ENCODE measurements at regions not wholly inside any gene's neighbourhood (a gene's known extent, or its start where the extent isn't known, plus 50 kb on each side); places are given as distances from the start of the nearest gene placed in this dataset.

DNA sequence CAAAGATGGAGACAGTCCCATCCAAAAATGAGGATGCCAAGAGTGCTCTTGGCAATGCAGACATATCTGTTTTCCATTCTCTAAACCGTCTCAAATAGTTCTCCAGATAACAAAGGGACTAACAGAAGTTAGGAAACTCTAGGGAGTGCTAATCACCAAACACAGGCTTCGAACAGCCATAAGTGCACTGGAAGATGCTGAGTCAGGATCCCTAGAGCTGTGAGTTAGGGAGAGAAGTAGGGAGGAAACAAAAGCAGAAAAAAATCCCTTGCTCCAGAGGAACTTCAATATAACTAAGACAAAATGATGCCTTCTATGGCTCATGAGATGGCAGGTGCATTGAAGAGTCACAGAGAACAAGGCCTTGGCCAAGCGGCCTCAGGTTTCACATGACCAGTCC is 251.0 kb upstream of the PPARGC1A start:
- Histone ChIP-seq H3K4me3 (ENCODE audit: extremely low read depth in 1 of 4, insufficient read depth in 2 of 4, low read depth in 3 of 4, low read length in 4 of 4) (no peak overlapping the region), H4K91ac (replicated peaks; ENCODE audit: insufficient read length, low read length) (no peak overlapping the region), H3K4ac (replicated peaks; ENCODE audit: insufficient read length, low read depth, low read length) (no peak overlapping the region), H2BK5ac (ENCODE audit: low read depth, low read length) (no peak overlapping the region), H2BK20ac (ENCODE audit: low read length) (no peak overlapping the region), H3K9ac (replicated peaks in 1 of 4; ENCODE audit: extremely low read depth in 1 of 4, low read depth in 3 of 4, low read length in 3 of 4) (no peak overlapping the region; a peak in 1 of 7 replicates), H2AFZ (ENCODE audit: low read length) (no peak overlapping the region), H4K8ac (ENCODE audit: extremely low read depth, insufficient read depth, low read length) (no peak overlapping the region), H3K56ac (replicated peaks; ENCODE audit: insufficient read length, low read depth, low read length) (no peak overlapping the region), H3K27ac (ENCODE audit: low read depth, low read length) (no peak overlapping the region), H3K79me1 (ENCODE audit: low read depth, low read length) (no peaks in the 10 kb centered on the region), H3K4me1 (replicated peaks in 1 of 4; ENCODE audit: control insufficient read depth in 3 of 4, insufficient read depth in 4 of 4, low read length in 3 of 4) (peaks cover 0 to 5% (median 3%) of the 10 kb centered on the region in 4 experiments; a peak in 2 of 7 replicates), H3K79me2 (ENCODE audit: control insufficient read depth in 1 of 2, insufficient read depth in 2 of 2, low read length in 2 of 2) (no peaks in the 10 kb centered on the region), H4K20me1 (replicated peaks in 1 of 2; ENCODE audit: control insufficient read depth in 1 of 2, insufficient read depth in 2 of 2, low read length in 2 of 2) (no peaks in the 10 kb centered on the region), H2BK120ac (replicated peaks; ENCODE audit: low read depth, low read length) (no peak overlapping the region), H3K36me3 (ENCODE audit: control insufficient read depth in 2 of 4, insufficient read depth in 4 of 4, low read length in 3 of 4) (no peaks in the 10 kb centered on the region), H2BK15ac (ENCODE audit: low read length) (no peak overlapping the region), H4K5ac (ENCODE audit: insufficient read length, low read depth, low read length) (no peak overlapping the region), H3K23me2 (ENCODE audit: low read depth, low read length) (no peaks in the 10 kb centered on the region; the same call in 1 of the 2 replicates), H3K27me3 (replicated peaks in 1 of 4; ENCODE audit: control insufficient read depth in 3 of 4, extremely low read depth in 1 of 4, insufficient read depth in 3 of 4, low read length in 3 of 4) (no peaks in the 10 kb centered on the region), H3K14ac (ENCODE audit: insufficient read length) (no peak overlapping the region), H2BK12ac (ENCODE audit: low read depth, low read length) (no peak overlapping the region), H3K18ac (ENCODE audit: extremely low read depth, low read length) (no peak overlapping the region), H3K9me3 (ENCODE audit: insufficient read depth in 2 of 2, low read depth in 1 of 2, low read length in 1 of 2) (no peaks in the 10 kb centered on the region), H3K23ac (ENCODE audit: insufficient read length) (no peak overlapping the region), H2AK5ac (ENCODE audit: low read depth, low read length) (no peak overlapping the region), H3K4me2 (ENCODE audit: insufficient read depth in 1 of 2, low read depth in 2 of 2, low read length in 2 of 2) (no peak overlapping the region)
- 94% methylated on average over 3 of the region's 3 CpGs; no CpG with 5 or more reads in 1 of the 2 experiments for WGBS, 2 experiments (ENCODE audit: extremely low coverage in 1 of 2, insufficient coverage in 1 of 2, insufficient read length in 1 of 2, insufficient replicate concordance in 2 of 2, low coverage in 1 of 2, low lambda C conversion rate in 2 of 2, missing lambda C conversion rate in 1 of 2)
- ChIA-PET CTCF (ENCODE audit: partially characterized antibody) (interaction anchor here (0.8 kb wide), 1 partner anchor 188 kb away, joined by 3 read pairs; no protein-coding TSS in a partner anchor), POLR2A (ENCODE audit: partially characterized antibody) (interaction anchor here (1.3 kb wide), 1 partner anchor 181 kb away, joined by 3 read pairs; no protein-coding TSS in a partner anchor)
- FAIRE-seq (no peak), DNase-seq (ENCODE audit: low read depth in 1 of 2, low spot score in 2 of 2) (no peak)
- TF ChIP-seq TEAD4 (IDR thresholded peaks at IDR 0.05; ENCODE audit: low read depth, low read length) (no peak), BRCA1 (IDR thresholded peaks at IDR 0.05; ENCODE audit: low read depth, low read length) (no peak), RXRA (IDR thresholded peaks at IDR 0.05; ENCODE audit: insufficient read depth, low read depth, low read length) (no peak), YY1 (IDR thresholded peaks at IDR 0.05; ENCODE audit: low read depth, low read length) (no peak), SP2 (IDR thresholded peaks at IDR 0.05; ENCODE audit: low read length) (no peak), CREB1 (IDR thresholded peaks at IDR 0.05) (no peak), CTBP2 (IDR thresholded peaks at IDR 0.05; ENCODE audit: borderline replicate concordance, insufficient read depth, insufficient read length, low read length) (no peak), MAFK (IDR thresholded peaks at IDR 0.05; ENCODE audit: low read depth, low read length) (no peak), EZH2 (IDR thresholded peaks at IDR 0.05; ENCODE audit: low read depth, low read length, severe bottlenecking) (no peak)
- TF ChIP-seq, protein P1, sequence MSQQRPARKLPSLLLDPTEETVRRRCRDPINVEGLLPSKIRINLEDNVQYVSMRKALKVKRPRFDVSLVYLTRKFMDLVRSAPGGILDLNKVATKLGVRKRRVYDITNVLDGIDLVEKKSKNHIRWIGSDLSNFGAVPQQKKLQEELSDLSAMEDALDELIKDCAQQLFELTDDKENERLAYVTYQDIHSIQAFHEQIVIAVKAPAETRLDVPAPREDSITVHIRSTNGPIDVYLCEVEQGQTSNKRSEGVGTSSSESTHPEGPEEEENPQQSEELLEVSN (IDR thresholded peaks at IDR 0.05) = no peak
- TF ChIP-seq, protein P2, sequence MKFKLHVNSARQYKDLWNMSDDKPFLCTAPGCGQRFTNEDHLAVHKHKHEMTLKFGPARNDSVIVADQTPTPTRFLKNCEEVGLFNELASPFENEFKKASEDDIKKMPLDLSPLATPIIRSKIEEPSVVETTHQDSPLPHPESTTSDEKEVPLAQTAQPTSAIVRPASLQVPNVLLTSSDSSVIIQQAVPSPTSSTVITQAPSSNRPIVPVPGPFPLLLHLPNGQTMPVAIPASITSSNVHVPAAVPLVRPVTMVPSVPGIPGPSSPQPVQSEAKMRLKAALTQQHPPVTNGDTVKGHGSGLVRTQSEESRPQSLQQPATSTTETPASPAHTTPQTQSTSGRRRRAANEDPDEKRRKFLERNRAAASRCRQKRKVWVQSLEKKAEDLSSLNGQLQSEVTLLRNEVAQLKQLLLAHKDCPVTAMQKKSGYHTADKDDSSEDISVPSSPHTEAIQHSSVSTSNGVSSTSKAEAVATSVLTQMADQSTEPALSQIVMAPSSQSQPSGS (IDR thresholded peaks at IDR 0.05; ENCODE audit: low read length) = no peak
- TF ChIP-seq, protein P3, sequence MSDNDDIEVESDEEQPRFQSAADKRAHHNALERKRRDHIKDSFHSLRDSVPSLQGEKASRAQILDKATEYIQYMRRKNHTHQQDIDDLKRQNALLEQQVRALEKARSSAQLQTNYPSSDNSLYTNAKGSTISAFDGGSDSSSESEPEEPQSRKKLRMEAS (IDR thresholded peaks at IDR 0.05) = no peak
